Bronchial epithelial cell (primary cell): ENCODE measurements at regions not wholly inside any gene's neighbourhood (a gene's known extent, or its start where the extent isn't known, plus 50 kb on each side); places are given as distances from the start of the nearest gene placed in this dataset.

Source experiments
- DNase-seq: peaks from one replicate; pipeline ENCODE4 v3.0.0-alpha.2; 2010; ENCODE audit warnings: low read depth
- FAIRE-seq: peaks from 2 replicates; lab custom pipeline; 2011; peaks lifted over from hg19 to GRCh38; lab: Jason Lieb, UNC
- H3K27me3 ChIP-seq: 2 replicates; pipeline ENCODE4 v1.5.1; 2011; ENCODE audit warnings: low read length; ENCODE audit not compliant: control insufficient read depth, insufficient read depth
- H3K36me3 ChIP-seq: 2 replicates; pipeline ENCODE4 v1.5.1; 2011; ENCODE audit warnings: low read length; ENCODE audit not compliant: control insufficient read depth, insufficient read depth
- H3K4me3 ChIP-seq: 2 replicates; pipeline ENCODE4 v1.5.1; 2011; ENCODE audit warnings: mild to moderate bottlenecking, low read depth, low read length, control low read depth
- TF ChIP-seq, protein P1 (sequence below): IDR thresholded peaks from 2 replicates; pipeline ENCODE4 v1.5.1; 2011; ENCODE audit warnings: mild to moderate bottlenecking, moderate library complexity, low read length, control low read depth, inconsistent platforms; ENCODE audit not compliant: insufficient read depth, severe bottlenecking

DNA sequence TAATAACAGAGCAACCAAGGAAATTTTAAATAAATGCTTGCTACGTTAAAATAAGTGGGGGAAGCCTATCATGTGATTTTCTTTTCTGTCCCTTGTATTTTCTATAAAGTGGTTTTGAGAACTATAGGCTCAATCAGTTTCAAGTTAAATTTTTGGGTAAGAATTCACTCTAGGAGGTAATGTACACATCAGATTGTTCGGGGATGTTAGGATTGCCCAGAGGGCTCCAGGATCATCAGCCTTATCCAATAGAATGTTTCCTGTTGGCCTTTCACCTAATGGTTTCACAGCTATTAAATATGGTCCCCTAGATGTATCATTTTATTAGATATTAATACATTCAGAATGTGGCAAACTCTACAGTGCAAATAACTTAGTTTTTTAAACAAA, 438.4 kb upstream of the NPVF start:
- TF ChIP-seq, protein P1, sequence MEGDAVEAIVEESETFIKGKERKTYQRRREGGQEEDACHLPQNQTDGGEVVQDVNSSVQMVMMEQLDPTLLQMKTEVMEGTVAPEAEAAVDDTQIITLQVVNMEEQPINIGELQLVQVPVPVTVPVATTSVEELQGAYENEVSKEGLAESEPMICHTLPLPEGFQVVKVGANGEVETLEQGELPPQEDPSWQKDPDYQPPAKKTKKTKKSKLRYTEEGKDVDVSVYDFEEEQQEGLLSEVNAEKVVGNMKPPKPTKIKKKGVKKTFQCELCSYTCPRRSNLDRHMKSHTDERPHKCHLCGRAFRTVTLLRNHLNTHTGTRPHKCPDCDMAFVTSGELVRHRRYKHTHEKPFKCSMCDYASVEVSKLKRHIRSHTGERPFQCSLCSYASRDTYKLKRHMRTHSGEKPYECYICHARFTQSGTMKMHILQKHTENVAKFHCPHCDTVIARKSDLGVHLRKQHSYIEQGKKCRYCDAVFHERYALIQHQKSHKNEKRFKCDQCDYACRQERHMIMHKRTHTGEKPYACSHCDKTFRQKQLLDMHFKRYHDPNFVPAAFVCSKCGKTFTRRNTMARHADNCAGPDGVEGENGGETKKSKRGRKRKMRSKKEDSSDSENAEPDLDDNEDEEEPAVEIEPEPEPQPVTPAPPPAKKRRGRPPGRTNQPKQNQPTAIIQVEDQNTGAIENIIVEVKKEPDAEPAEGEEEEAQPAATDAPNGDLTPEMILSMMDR = no peak
- DNase-seq (no peak), FAIRE-seq (no peak)
- Histone ChIP-seq H3K27me3 (no peaks in the 10 kb centered on the region), H3K4me3 (no peak overlapping the region), H3K36me3 (no peaks in the 10 kb centered on the region)

GRCh38 chr7:25669281-25669781, 441.0 kb upstream of the NPVF start:
- no peak for DNase-seq
- no peak overlapping the region for H3K4me3 ChIP-seq
- H3K27me3 ChIP-seq = no peaks in the 10 kb centered on the region
- TF ChIP-seq, protein P1 = no peak
- FAIRE-seq = peak; percentile 70
- no peaks in the 10 kb centered on the region for H3K36me3 ChIP-seq

- TF ChIP-seq, protein P1 = no peak
- H3K27me3 ChIP-seq = no peaks in the 10 kb centered on the region
- DNase-seq = peak; percentile 1
- no peak for FAIRE-seq
- H3K36me3 ChIP-seq = no peaks in the 10 kb centered on the region
- H3K4me3 ChIP-seq = no peak overlapping the region
These were observed 441.9 kb upstream of the NPVF start for GRCh38 chr7:25669961-25670841.

GRCh38 chr7:25671111-25671510, 442.8 kb upstream of the NPVF start:
- TF ChIP-seq, protein P1 = no peak
- FAIRE-seq (no peak), DNase-seq (no peak)
- Histone ChIP-seq H3K36me3 (no peaks in the 10 kb centered on the region), H3K27me3 (no peaks in the 10 kb centered on the region), H3K4me3 (no peak overlapping the region)

- Histone ChIP-seq H3K27me3 (no peaks in the 10 kb centered on the region), H3K4me3 (no peak overlapping the region), H3K36me3 (no peaks in the 10 kb centered on the region)
- DNase-seq = no peak
- FAIRE-seq = no peak
- TF ChIP-seq, protein P1 = no peak
These were observed 444.2 kb upstream of the NPVF start for GRCh38 chr7:25672496-25672895.
